Activated T-cell treated with anti-CD3 and anti-CD28 coated beads, Interleukin-2, amount 50 U/mL, for 72 hours (primary cell): ENCODE measurements at regions not wholly inside any gene's neighbourhood (a gene's known extent, or its start where the extent isn't known, plus 50 kb on each side); places are given as distances from the start of the nearest gene placed in this dataset.

Experiments used
- ATAC-seq, 2 donors: fragments of 150-1000 bp; cut with Tn5 transposase; replicated peaks in 1 of 2; 2 replicates each; pipeline ENCODE4 v1.10.0; 2021; ENCODE audit warnings: moderate library complexity in 2 of 2, mild to moderate bottlenecking in 1 of 2
- DNase-seq, 2 donors: peaks; one replicate each; pipeline ENCODE4 v3.0.0; 2021 to 2022; ENCODE audit warnings: mixed read lengths in 1 of 2
- H3K27ac Mint-ChIP-seq: one replicate; pipeline ENCODE4 v1.8.0; 2022; ENCODE audit warnings: mild to moderate bottlenecking, moderate library complexity, mixed read lengths
- H3K27me3 Mint-ChIP-seq: one replicate; pipeline ENCODE4 v1.8.0; 2022; ENCODE audit warnings: low read depth, mixed read lengths
- H3K36me3 Mint-ChIP-seq, 2 donors: one replicate each; pipeline ENCODE4 v1.8.0; 2022; ENCODE audit warnings: mixed read lengths in 2 of 2, mild to moderate bottlenecking in 1 of 2; ENCODE audit not compliant: insufficient read depth in 2 of 2
- H3K4me1 Mint-ChIP-seq: one replicate; pipeline ENCODE4 v1.8.0; 2022; ENCODE audit warnings: low read depth, mixed read lengths
- H3K4me3 Mint-ChIP-seq, 2 donors: one replicate each; pipeline ENCODE4 v1.8.0; 2022; ENCODE audit warnings: mild to moderate bottlenecking in 2 of 2, mixed read lengths in 2 of 2, moderate library complexity in 2 of 2
- H3K9me3 Mint-ChIP-seq, 2 donors: one replicate each; pipeline ENCODE4 v1.8.0; 2022; ENCODE audit warnings: mixed read lengths in 2 of 2

DNA sequence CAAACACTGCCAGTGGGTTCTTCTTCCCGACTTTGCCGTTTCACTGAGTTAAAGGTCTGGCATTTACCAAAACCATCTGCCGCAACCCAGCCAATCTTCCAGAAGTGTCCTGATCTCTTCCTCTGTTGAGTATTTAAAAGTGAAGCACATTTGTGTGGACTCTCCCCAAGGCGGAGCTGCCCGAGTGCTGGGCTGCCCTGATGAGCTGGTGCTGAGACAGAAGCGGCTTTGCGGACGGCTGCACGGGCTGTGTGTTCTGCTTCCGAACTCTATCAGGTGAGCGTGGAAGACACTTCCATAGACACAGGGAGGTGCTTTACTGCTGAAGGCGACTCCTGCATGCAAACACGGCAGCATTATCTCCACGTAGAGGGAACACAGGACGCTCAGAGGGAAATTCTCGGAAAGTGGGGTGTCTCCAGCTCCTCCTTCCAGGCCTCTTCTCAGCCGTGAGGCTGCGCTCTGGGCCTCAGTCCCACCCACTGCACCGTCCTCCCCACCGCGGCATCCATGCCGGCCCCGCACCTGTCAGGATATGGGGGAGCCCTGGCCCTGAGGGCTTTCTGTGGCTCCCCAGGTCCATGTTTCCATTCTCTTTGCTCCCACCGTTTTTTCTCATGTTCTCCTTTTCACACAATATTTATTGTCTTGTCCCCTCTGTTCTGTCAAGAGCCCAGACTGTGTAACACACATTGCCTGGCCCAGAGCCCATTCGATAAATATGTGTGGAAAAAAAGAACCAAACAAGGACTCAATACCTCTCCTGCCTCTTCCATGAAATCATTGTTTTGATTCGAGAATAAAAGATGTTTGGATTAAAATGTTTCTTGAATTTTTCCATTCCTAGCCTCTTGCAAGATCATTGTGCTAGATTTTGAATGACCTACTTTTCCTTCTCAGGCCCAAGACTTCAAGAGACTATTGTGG is 205.1 kb downstream of the DLL1 start:
- Mint-ChIP-seq H3K27me3 (no peaks in the 10 kb centered on the region), H3K27ac (no peak overlapping the region), H3K4me3 (no peak overlapping the region), H3K36me3 (peaks cover 3 to 6% of the 10 kb centered on the region in 2 donors), H3K9me3 (no peaks in the 10 kb centered on the region), H3K4me1 (peaks cover 35% of the 10 kb centered on the region)
- DNase-seq (no peak), ATAC-seq (no peak)

DNA sequence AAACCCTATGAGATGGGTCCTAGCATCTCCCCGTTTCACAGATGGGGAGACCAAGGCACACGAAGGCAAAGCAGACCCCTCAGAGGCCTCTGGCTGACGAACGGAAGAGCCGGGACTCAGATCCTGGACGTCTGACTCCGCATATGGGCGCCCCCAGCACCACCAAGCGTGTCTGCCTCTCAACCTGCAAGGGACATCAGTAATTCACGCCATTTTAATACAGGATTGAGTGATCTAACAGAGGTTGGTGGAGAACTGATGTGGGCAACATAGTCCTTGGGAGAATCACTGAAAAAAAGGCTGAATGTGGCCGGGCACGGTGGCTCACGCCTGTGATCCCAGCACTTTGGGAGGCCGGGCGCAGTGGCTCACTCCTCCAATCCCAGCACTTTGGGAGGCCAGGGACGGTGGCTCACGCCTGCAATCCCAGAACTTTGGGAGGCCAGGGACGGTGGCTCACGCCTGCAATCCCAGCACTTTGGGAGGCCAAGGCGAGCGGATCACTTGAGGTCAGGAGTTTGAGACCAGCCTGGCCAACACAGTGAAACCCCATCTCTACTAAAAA is 206.6 kb downstream of the DLL1 start:
- H3K9me3 Mint-ChIP-seq, result peaks cover under 1 to 1% of the 10 kb centered on the region in 2 donors

GRCh38 chr6:170083236-170084051 is 207.4 kb downstream of the DLL1 start:
- no peaks in the 10 kb centered on the region for H3K27me3 Mint-ChIP-seq
- peaks cover 4% of the 10 kb centered on the region in 2 donors for H3K9me3 Mint-ChIP-seq
- H3K36me3 Mint-ChIP-seq, result peaks cover 3 to 5% of the 10 kb centered on the region in 2 donors
- DNase-seq (no peak), ATAC-seq (no peak)
- peaks cover 12% of the 10 kb centered on the region for H3K4me1 Mint-ChIP-seq
- no peak overlapping the region for H3K27ac Mint-ChIP-seq
- no peak overlapping the region for H3K4me3 Mint-ChIP-seq

More for the DNA sequence above, 206.6 kb downstream of the DLL1 start:
- peaks cover 20% of the 10 kb centered on the region for H3K4me1 Mint-ChIP-seq
- DNase-seq (no peak), ATAC-seq (no peak)
- H3K27ac Mint-ChIP-seq, result no peak overlapping the region
- no peaks in the 10 kb centered on the region for H3K27me3 Mint-ChIP-seq
- H3K36me3 Mint-ChIP-seq, result peaks cover 3 to 5% of the 10 kb centered on the region in 2 donors
- H3K4me3 Mint-ChIP-seq, result no peak overlapping the region

GRCh38 chr6:170082531-170083187 is 208.2 kb downstream of the DLL1 start:
- ATAC-seq (peak in 1 of 2 donors; percentile 50), DNase-seq (no peak)
- H3K4me3 Mint-ChIP-seq, result no peak overlapping the region
- no peaks in the 10 kb centered on the region for H3K27me3 Mint-ChIP-seq
- H3K36me3 Mint-ChIP-seq, result peaks cover 0 to 2% of the 10 kb centered on the region in 2 donors
- H3K27ac Mint-ChIP-seq, result no peak overlapping the region
- H3K9me3 Mint-ChIP-seq, result peaks cover 4% of the 10 kb centered on the region in 2 donors
- H3K4me1 Mint-ChIP-seq, result peaks cover 5% of the 10 kb centered on the region

DNA sequence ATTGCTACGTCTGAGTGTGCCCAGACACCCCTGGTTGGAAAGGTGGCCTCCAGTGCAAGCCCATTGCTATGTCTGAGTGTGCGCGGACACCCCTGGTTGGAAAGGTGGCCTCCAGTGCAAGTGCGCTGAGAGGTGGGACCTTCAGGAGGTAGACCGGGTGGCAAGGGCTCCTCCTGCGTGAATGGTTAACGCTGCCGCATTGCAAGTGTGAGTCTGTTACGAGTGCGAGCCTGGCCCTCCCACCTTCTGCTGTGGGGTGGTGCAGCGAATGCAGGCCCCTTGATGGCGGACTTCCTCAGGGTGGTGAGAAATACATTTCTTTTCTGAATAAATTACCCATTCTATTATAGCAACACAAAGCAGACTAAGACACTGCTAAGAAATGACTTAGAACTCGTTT is 208.8 kb downstream of the DLL1 start:
- Mint-ChIP-seq H3K27me3 (no peaks in the 10 kb centered on the region), H3K4me3 (no peak overlapping the region), H3K4me1 (peaks cover 5% of the 10 kb centered on the region), H3K36me3 (peaks cover 0 to 1% of the 10 kb centered on the region in 2 donors), H3K27ac (no peak overlapping the region), H3K9me3 (peaks cover 4% of the 10 kb centered on the region in 2 donors)
- DNase-seq (no peak), ATAC-seq (no peak)

DNA sequence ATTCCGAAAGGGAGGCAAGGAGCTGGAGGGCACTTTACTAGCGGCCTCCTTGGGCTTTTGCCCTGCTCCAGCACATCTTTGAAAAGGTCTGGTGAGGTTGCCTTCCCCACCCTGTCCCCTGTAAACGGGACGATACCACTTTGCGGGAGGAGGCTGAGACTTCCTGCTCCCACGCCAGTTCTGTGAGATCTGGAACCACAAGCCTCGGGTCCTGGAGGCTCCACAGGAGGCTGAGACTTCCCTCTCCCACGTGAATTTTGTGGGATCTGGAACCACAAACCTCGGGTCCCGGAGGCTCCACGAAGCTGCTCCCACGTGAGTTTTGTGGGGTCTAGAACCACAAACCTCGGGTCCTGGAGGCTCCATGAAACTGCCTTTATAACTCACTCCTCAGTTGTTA is 209.3 kb downstream of the DLL1 start:
- ATAC-seq (no peak), DNase-seq (no peak)

DNA sequence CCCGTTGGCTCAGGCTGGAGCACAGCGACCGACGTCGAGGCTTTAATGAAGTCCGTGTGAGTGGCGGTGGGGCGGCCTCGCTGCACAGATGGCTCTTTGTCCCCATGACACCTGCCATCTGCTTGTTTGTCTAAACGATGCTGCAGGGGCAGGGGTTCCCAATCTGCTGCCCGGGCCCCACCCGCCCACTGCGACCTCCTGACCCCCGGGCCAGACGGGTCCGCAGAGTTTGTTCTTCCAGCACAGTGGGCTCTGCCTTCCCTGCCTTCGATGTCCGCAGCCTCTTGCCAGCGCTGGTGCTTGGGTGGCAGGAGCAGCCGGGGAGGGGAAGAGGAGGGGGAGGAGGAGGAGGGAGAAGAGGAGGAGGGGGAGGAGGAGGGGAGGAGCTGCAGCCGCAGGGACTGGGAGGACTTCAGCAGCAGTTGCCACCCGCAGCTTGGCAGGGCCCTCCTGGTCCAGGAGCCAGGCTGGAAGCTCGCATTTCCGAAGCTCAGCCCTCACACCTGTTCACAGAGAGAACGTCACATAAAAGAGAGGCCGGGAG is 210.0 kb downstream of the DLL1 start:
- DNase-seq (no peak), ATAC-seq (no peak)
- Mint-ChIP-seq H3K4me1 (peaks cover 5% of the 10 kb centered on the region), H3K9me3 (peaks cover 4% of the 10 kb centered on the region in 2 donors), H3K36me3 (no peaks in the 10 kb centered on the region), H3K27me3 (no peaks in the 10 kb centered on the region), H3K4me3 (no peak overlapping the region), H3K27ac (no peak overlapping the region)

More for the DNA sequence above, 209.3 kb downstream of the DLL1 start:
- no peaks in the 10 kb centered on the region for H3K36me3 Mint-ChIP-seq
- H3K27ac Mint-ChIP-seq, result no peak overlapping the region
- H3K4me3 Mint-ChIP-seq, result no peak overlapping the region
- peaks cover 4% of the 10 kb centered on the region in 2 donors for H3K9me3 Mint-ChIP-seq
- H3K4me1 Mint-ChIP-seq, result peaks cover 5% of the 10 kb centered on the region
- no peaks in the 10 kb centered on the region for H3K27me3 Mint-ChIP-seq

DNA sequence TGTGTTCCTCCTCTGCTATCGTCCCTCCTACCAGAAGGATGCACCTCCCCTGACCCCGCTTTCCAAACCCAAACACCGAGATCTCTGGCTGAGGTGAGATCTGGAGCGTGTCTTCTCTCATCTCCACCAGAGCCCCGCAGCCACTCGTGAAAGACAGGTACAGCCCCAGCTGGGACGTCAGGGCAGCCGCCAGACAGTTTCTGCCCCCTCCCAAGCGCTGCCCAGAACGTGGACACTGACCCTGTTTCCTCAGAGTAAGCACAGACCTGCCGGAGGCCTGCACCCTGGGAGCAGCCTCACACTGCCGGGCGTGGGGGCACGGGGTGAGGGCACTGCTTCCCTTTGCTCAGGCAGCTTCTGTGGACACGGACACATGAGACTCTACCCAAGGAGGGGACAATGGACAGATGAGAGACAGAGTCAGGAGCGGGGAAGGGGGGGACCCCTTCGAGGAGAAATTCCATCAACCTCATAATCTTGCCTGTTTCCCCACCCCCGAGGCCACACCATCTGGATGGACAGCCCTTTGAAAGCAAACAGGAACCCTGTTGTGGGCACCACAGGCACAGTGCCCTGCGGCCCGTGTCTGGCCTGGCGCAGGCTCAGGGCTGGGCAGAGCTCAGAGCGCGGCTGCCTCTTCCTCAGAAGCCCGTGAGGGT is 210.6 kb downstream of the DLL1 start:
- no peaks in the 10 kb centered on the region for H3K36me3 Mint-ChIP-seq
- peaks cover 4% of the 10 kb centered on the region in 2 donors for H3K9me3 Mint-ChIP-seq
- no peak overlapping the region for H3K27ac Mint-ChIP-seq
- H3K4me1 Mint-ChIP-seq, result peaks cover 5% of the 10 kb centered on the region
- H3K27me3 Mint-ChIP-seq, result no peaks in the 10 kb centered on the region
- no peak overlapping the region for H3K4me3 Mint-ChIP-seq
- DNase-seq (no peak), ATAC-seq (no peak)

DNA sequence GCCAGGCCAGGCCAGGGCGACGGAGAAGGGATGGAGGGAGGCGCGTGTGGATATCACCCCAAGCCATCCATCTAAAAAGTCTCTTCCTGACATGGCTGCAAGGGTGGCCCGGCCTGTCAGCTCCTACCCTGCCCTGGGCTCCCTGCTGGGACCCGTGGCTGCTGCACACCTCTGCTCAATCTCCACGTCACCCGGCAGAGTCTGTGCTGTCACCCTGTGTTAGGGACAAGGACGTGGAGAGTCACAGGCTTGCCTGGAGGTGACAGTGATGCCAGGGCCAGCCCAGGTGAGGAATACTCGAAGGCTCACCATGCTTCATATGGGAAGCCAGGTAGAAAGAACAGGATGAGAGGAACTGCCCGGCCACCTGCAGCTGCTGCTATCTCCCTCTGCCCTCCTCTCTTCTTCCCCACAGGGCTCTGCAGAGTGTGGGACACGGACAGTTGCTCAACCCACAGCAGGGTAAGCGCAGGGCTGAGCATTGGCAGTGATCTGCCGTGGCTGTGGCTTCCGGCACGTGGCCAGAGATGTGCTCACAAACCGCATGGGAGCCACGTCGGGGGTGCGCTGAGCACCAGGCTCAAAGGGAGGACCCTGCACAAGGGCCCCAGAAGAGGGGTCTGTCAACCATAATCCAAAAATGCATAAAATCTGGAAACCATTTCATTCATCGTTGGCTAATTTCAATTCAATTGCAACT is 214.3 kb downstream of the DLL1 start:
- Mint-ChIP-seq H3K27ac (no peak overlapping the region), H3K27me3 (peaks cover 16% of the 10 kb centered on the region)

DNA sequence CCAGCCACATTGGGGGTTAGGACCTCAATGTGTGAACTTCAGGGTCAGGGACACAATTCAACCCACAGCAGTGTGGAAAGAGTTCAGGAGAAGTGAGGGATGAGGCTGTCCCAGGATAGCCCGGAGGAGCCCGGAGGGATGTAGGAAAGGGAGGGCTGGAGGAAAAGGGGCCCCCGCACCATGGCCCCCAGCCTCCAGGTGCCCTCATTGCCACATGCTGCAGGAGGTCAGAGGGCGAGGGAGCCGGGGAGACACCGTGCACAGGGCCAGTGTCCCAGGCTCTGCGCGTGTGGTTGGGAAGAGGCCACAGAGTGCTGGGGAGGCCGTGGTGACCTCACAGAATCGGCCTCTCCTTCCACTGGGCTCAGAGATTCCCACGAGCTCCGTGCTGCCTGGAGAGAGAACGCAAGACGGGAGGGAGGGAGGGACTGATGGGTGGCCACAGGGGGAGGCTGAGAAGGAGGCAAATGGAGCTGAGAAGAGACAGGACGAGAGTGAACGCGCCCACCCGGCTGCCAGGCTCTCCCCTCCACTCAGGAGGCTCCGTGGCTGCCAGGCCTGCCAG is 215.1 kb downstream of the DLL1 start:
- ATAC-seq, result no peak
- H3K27me3 Mint-ChIP-seq, result peaks cover 16% of the 10 kb centered on the region

More for the DNA sequence above, 214.3 kb downstream of the DLL1 start:
- DNase-seq (no peak), ATAC-seq (no peak)
- Mint-ChIP-seq H3K4me1 (no peaks in the 10 kb centered on the region), H3K36me3 (no peaks in the 10 kb centered on the region), H3K4me3 (no peak overlapping the region), H3K9me3 (peaks cover 4% of the 10 kb centered on the region in 2 donors)

DNA sequence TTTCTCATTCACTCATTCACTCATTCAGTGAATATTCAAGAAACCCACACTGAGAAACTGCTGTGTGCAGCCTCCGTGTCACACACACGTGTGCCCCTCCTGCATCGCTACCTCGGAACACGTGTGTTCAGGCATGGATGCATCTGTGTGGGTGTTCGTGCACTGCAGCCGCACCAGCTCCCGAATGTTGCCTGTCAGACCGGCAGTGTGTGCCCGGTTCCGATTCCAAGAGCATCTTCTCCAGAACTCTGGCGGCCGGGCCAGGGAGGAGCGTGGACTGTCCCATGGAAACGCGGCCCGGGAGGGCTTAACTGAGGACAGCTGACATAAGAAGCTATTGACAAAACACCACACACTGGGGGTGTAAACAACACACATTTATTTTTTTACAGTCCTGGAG is 216.0 kb downstream of the DLL1 start:
- ATAC-seq (no peak), DNase-seq (no peak)
- Mint-ChIP-seq H3K36me3 (peaks cover 0 to 2% of the 10 kb centered on the region in 2 donors), H3K27me3 (peaks cover 16% of the 10 kb centered on the region), H3K27ac (no peak overlapping the region), H3K9me3 (peaks cover 4 to 6% of the 10 kb centered on the region in 2 donors), H3K4me1 (no peaks in the 10 kb centered on the region), H3K4me3 (no peak overlapping the region)

More for the DNA sequence above, 215.1 kb downstream of the DLL1 start:
- H3K27ac Mint-ChIP-seq, result no peak overlapping the region
- H3K4me3 Mint-ChIP-seq, result no peak overlapping the region
- peaks cover 0 to 2% of the 10 kb centered on the region in 2 donors for H3K36me3 Mint-ChIP-seq
- H3K4me1 Mint-ChIP-seq, result no peaks in the 10 kb centered on the region
- no peak for DNase-seq
- H3K9me3 Mint-ChIP-seq, result peaks cover 4% of the 10 kb centered on the region in 2 donors
